RKO (cell line): ENCODE measurements at regions not wholly inside any gene's neighbourhood (a gene's known extent, or its start where the extent isn't known, plus 50 kb on each side); places are given as distances from the start of the nearest gene placed in this dataset.
"Not testable (repeated sequence)": the region's sequence is repeated elsewhere in the genome, so short reads cannot be mapped to it uniquely, and the experiment has no call there.

ENCODE experiments used
- DNase-seq: peaks from one replicate; pipeline ENCODE4 v3.0.0-alpha.2; 2016; ENCODE audit warnings: low spot score

DNA sequence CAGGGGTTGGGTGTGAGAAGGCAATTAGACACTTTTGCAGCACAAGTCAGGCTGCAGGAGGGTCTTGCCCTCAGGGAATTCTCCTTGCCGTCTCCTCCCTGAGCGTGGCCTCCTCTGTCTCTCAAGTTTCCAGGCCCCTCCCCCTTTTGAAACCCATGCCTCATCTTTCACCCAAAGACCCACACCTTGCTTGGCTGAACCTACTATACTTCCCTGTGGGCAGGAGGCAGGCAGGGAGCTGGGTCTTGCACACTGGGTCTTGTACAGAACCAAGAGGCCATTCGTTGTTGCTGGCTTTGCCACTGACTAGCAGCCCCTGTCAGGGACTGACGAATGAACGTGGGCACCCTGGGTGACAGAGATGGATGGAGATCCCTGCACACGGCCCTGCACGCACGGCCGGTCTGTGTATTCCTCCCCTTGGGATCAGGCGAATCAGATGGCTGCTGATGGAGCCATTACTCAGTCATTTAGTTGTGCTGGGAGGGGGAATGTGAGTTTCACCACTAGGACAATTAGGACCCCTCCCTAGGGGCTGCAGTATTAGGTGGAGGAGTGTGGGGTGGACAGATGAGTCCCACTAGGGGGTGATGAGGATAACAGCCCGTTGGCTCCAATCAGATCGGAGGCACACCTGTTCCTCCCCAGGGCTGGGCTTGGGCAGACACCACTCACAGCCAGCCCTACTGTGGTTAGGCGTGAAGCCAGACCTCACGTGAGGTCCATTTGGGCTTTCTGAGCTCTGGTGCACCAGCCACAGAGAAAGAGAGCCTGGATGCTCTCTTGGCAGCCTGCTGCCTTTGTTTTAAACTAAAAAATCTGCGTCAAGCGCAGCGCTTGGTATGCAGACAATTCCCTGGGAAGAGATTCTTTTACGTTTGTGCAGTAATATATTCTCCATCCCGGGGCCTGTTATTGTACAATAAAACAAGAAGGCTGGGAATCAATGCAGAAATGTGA lies 167.7 kb upstream of the WSCD1 start:
- DNase-seq = no peak

DNA sequence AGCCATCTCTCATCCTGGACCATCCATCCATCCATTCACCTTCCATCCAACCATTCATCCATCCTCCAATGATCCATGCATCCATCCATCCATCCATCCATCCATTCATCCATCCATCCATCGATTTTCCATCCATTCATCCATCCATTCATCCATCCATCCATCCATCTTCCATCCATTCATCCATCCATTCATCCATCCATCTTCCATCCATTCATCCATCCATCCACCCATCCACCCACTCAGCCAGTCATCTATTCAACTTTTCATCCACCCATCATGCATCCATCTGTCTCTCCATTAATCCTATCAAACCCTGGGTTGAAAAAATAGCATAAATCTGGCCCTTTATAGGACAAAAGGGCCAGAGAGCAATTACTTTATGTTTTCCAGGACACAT lies 158.3 kb upstream of the WSCD1 start:
- no peak for DNase-seq

- DNase-seq = no peak
These were observed 157.1 kb upstream of the WSCD1 start for GRCh38 chr17:5913032-5913531.

GRCh38 chr17:5913641-5914040 lies 156.5 kb upstream of the WSCD1 start:
- DNase-seq = no peak

DNA sequence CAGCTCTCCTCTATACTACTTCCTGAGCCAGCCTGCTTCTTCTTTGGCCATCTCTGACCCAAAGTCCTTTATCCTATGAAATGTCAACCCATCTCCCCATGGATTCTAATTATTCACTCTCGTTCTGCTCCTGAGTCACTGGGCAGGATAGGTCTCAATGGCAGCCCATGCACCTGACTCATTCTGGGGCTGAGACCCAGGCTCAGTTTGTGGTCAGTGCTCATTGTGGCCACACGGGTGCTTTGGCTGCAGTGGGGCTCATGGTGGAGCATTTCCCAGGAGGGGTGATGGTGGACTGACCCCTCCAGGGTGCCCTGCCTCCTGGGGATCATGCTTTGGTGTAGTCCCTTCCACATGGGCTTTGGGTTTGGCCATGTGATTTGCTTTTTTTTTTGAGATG lies 154.8 kb upstream of the WSCD1 start:
- DNase-seq = no peak

DNA sequence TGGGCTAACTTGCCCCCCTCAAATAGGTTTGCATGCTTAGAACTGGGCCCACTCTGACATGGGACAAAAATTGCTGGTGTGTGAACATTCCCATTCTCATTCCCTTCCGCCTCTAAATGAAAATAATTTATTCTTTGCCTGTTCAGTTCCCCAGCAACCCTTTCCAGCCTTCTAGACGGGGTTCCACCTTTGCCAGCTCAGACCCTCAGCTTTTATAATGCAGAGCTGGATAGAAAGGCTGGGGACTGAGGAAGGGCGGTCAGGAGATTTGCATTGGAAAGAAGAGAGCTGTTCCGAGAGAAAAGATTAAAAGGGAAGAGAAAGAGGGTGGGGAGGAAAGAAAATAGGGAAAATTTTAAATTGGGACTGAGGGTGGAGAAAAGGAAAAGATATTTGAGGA lies 151.1 kb upstream of the WSCD1 start:
- DNase-seq = no peak

DNA sequence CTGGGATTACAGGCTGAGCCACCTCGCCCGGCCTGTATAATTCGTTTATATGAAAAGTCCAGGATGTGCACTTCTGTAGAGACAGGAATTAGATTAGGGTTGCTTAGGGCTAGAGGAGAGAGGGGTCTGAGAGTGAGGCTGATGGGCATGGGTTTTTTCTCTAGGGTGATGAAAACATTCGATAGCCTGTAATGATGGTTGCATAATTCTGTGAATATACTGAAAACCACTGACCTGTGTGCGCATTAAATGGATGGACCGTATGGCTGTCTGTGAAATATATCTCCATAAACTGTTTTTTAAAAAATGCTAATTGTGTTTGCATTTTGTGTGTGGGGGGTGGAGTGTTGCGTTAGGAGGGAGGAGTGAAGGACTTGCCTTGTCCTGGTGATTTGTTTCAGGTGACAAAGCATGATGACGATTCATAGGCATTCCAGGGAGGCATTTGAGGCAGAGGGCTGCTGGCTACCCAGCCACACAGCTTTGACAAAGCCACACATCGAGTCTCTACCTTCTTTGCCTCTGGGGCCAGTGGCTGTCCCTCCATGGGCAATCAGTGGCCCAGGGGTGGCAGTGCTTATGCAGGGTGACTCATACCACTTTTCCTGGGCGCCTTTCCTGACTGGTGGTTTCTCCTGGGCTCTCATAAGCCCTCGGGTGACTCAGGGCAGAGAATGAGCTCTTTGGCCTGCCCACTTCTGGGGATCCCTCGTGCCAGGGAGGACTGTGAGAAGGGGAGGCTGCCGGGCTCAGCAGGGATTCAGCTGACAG lies 148.5 kb upstream of the WSCD1 start:
- peak; percentile 49 for DNase-seq

DNA sequence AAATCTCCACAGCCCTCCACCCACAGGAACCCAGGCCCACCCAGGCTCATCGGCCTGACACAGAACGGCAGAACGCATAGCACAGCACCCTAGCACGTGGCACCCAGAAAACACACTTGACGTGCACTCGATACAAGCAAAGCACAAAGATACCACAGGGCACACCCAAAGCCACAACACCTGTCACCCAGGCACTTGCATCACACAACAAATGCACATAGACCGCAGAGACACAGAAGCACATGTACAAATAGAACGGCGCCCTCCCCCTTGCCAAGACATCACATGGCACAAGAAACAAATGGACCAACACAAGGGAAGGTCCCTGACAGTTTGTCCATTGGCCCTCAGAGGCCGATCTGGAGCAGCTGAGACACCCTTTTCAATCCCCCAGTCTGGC lies 147.7 kb upstream of the WSCD1 start:
- DNase-seq = no peak

- no peak for DNase-seq
These were observed 140.5 kb upstream of the WSCD1 start for GRCh38 chr17:5929721-5930120.

- not testable (repeated sequence) for DNase-seq
These were observed 139.6 kb upstream of the WSCD1 start for GRCh38 chr17:5930555-5930954.

DNA sequence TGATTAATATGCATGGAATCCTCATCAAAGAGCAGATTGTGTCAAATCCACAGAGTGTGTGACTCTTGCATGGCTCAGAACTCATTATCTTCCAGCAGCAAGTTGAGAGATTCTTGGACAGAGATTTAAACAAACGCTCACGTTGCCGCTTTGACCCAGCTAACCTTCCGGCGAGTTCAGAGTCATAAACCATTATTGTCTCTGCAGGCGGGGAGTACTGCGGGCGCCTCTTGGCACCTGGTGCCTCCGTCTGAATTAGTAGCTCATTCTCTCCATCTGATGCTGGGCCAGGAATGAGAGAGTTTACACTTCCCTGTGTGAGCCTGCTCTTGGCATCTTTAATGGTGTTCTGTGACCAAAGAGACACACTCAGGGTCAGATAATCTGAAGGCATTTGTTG lies 138.6 kb upstream of the WSCD1 start:
- no peak for DNase-seq

DNA sequence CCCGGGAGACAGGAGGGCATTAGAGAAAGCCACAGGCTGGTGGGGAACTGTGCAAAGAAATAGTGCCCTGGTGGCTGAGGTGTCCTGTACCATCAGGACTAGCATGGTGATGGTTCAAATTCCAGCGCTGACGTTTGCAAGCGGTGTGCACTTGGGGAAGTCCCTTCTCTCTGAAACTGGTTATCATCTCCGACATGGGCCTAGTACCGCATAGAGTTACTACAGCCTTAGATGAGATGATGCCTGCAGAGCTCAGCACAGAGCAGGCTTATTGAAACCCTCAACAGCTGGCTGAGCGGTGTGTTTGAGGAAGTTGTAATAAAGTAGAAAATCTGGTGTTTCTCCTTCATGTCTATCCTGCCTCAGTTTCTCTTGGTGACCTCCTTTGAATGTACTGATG lies 136.7 kb upstream of the WSCD1 start:
- DNase-seq = no peak

- no peak for DNase-seq
These were observed 128.9 kb upstream of the WSCD1 start for GRCh38 chr17:5941258-5941657.

DNA sequence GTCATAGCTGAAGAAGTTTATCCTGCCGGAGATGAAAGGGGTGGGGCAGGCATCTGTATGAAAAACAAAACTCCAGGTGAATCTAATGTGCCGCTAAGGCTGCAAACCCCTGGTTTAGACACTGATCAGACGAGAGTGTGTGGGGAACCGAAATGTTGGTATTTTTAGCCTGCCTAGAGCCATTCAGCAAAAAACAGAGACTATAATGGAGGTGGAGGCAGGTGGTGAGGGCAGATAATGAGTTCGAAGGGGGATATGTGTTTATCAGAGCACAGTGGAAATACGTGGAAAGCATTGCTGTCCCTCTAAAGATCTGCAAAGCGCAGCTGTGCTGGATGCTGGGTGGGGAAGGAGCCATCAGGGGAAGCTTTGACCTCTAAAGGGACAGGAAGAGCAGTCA lies 127.5 kb upstream of the WSCD1 start:
- DNase-seq = no peak

DNA sequence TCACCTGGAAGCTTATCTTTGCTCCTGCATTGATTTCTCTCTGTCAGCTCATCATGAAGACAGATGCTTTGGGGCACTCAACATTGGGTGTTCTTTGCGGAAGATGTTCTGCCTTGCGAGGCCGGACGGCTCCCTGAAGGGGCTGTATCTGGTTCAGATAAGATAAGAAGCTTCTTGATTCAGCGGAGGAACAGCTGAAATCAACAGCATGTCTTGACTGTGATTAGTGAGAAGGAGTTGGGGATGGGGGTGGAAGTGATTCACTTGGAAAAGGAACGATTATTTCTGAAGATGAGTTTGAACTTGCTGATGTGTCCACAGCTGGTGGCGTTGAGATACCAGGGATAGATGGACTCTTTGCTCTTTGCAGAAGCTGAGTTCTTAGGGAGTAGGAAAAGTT lies 126.9 kb upstream of the WSCD1 start:
- no peak for DNase-seq

- DNase-seq = no peak
These were observed 126.2 kb upstream of the WSCD1 start for GRCh38 chr17:5943982-5944381.

- no peak for DNase-seq
These were observed 122.4 kb upstream of the WSCD1 start for GRCh38 chr17:5947701-5948180.

DNA sequence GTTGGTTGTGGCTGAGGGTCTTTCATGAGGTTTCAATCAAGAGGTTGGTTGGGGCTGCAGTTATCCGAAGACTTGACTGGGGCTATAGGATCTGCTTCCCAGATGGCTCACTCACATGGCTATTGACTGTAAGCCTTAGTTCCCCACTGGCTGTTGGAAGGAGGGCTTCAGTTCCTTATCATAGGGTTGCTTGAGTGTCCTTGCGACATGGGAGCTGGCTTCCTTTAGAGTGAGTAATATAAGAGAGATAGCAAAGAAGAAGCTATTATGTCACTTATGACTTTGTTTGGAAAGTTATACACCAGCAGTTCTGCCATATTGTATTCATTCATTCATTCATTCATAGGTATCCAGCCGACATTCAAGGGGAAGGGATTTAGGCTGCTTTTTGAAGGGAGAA lies 121.4 kb upstream of the WSCD1 start:
- DNase-seq = no peak

- no peak for DNase-seq
These were observed 119.3 kb upstream of the WSCD1 start for GRCh38 chr17:5950878-5951277.

GRCh38 chr17:5951912-5952311 lies 118.3 kb upstream of the WSCD1 start:
- DNase-seq = no peak

- no peak for DNase-seq
These were observed 117.7 kb upstream of the WSCD1 start for GRCh38 chr17:5952518-5952917.

- no peak for DNase-seq
These were observed 114.4 kb upstream of the WSCD1 start for GRCh38 chr17:5955764-5956163.

GRCh38 chr17:5958850-5959249 lies 111.3 kb upstream of the WSCD1 start:
- no peak for DNase-seq
